Esophagus (tissue), 2 donors: ENCODE measurements at regions not wholly inside any gene's neighbourhood (a gene's known extent, or its start where the extent isn't known, plus 50 kb on each side); places are given as distances from the start of the nearest gene placed in this dataset.

ENCODE experiments used
- H3K27ac ChIP-seq, 2 donors: one replicate each; pipeline ENCODE4 v1.5.1; 2013; ENCODE audit warnings: low read depth in 2 of 2, mild to moderate bottlenecking in 2 of 2, inconsistent platforms in 1 of 2, low read length in 1 of 2, moderate library complexity in 1 of 2
- H3K27me3 ChIP-seq, 2 donors: one replicate each; pipeline ENCODE4 v1.6.1; 2013; ENCODE audit warnings: low read length in 2 of 2, control low read depth in 1 of 2, mild to moderate bottlenecking in 1 of 2; ENCODE audit not compliant: insufficient read depth in 2 of 2, control insufficient read depth in 1 of 2
- H3K36me3 ChIP-seq, 2 donors: one replicate each; pipeline ENCODE4 v1.6.1; 2013; ENCODE audit warnings: low read length in 1 of 2; ENCODE audit not compliant: control insufficient read depth in 2 of 2, insufficient read depth in 2 of 2
- H3K4me1 ChIP-seq, 2 donors: one replicate each; pipeline ENCODE4 v1.6.1; 2013; ENCODE audit warnings: low read length in 1 of 2; ENCODE audit not compliant: control insufficient read depth in 2 of 2, insufficient read depth in 2 of 2
- H3K4me3 ChIP-seq, 2 donors: one replicate each; pipeline ENCODE4 v1.5.1; 2013; ENCODE audit warnings: low read length in 2 of 2, mild to moderate bottlenecking in 2 of 2, low read depth in 1 of 2, moderate library complexity in 1 of 2
- H3K9me3 ChIP-seq, 2 donors: one replicate each; pipeline ENCODE4 v1.6.1; 2013; ENCODE audit warnings: mild to moderate bottlenecking in 2 of 2, low read depth in 1 of 2, low read length in 1 of 2, moderate library complexity in 1 of 2; ENCODE audit not compliant: control insufficient read depth in 2 of 2, insufficient read depth in 1 of 2
- WGBS, 2 donors: extraction: QIAGEN DNeasy Blood & Tissue Kit; methylation state at CpG; one replicate each; pipeline ENCODE4 v1.1.7; 2013; 5-methylcytosine and 5-hydroxymethylcytosine counted together
- donor health status: healthy with polysubstance abuse.
- donor health status: Bipolar disorder and iron deficiency.

GRCh38 chr7:120110169-120110568, 162.8 kb upstream of the KCND2 start:
- Histone ChIP-seq H3K27me3 (peaks cover 0 to 3% of the 10 kb centered on the region in 2 donors), H3K27ac (no peak overlapping the region), H3K4me3 (no peak overlapping the region), H3K9me3 (no peaks in the 10 kb centered on the region), H3K36me3 (no peaks in the 10 kb centered on the region), H3K4me1 (no peaks in the 10 kb centered on the region)
- 73 to 77% methylated on average over 8 of the region's 8 CpGs for WGBS, 2 donors

- Histone ChIP-seq H3K9me3 (no peaks in the 10 kb centered on the region), H3K4me1 (no peaks in the 10 kb centered on the region), H3K27me3 (peaks cover 0 to 3% of the 10 kb centered on the region in 2 donors), H3K4me3 (no peak overlapping the region), H3K36me3 (no peaks in the 10 kb centered on the region), H3K27ac (no peak overlapping the region)
- 78 to 79% methylated on average over 5 of the region's 5 CpGs for WGBS, 2 donors
Observed at GRCh38 chr7:120114626-120115025, 158.3 kb upstream of the KCND2 start.

- H3K4me3 ChIP-seq, result no peak overlapping the region
- no peaks in the 10 kb centered on the region for H3K4me1 ChIP-seq
- H3K9me3 ChIP-seq, result no peaks in the 10 kb centered on the region
- H3K27me3 ChIP-seq, result no peaks in the 10 kb centered on the region
- WGBS, 2 donors, result 74 to 75% methylated on average over 1 of the region's 1 CpG
- H3K36me3 ChIP-seq, result no peaks in the 10 kb centered on the region
- no peak overlapping the region for H3K27ac ChIP-seq
Observed at GRCh38 chr7:120123528-120123927, 149.4 kb upstream of the KCND2 start.

GRCh38 chr7:120131096-120131839, 141.7 kb upstream of the KCND2 start:
- Histone ChIP-seq H3K27ac (no peak overlapping the region), H3K9me3 (peaks cover 8 to 11% of the 10 kb centered on the region in 2 donors), H3K27me3 (no peaks in the 10 kb centered on the region), H3K4me3 (no peak overlapping the region), H3K4me1 (no peaks in the 10 kb centered on the region), H3K36me3 (no peaks in the 10 kb centered on the region)
- 72 to 79% methylated on average over 5 of the region's 5 CpGs for WGBS, 2 donors

- Histone ChIP-seq H3K4me1 (no peaks in the 10 kb centered on the region), H3K27me3 (no peaks in the 10 kb centered on the region), H3K9me3 (no peaks in the 10 kb centered on the region), H3K27ac (no peak overlapping the region), H3K36me3 (no peaks in the 10 kb centered on the region), H3K4me3 (no peak overlapping the region)
- WGBS, 2 donors, result 75 to 86% methylated on average over 1 of the region's 1 CpG
Observed at GRCh38 chr7:120138497-120138896, 134.5 kb upstream of the KCND2 start.

- WGBS, 2 donors, result 9 to 13% methylated on average over 1 of the region's 1 CpG
- Histone ChIP-seq H3K27me3 (no peaks in the 10 kb centered on the region), H3K27ac (no peak overlapping the region)
Observed at GRCh38 chr7:120156476-120156875, 116.5 kb upstream of the KCND2 start.

GRCh38 chr7:120160166-120160565, 112.8 kb upstream of the KCND2 start:
- no peaks in the 10 kb centered on the region for H3K36me3 ChIP-seq
- 66 to 81% methylated on average over 2 of the region's 2 CpGs for WGBS, 2 donors
- no peak overlapping the region for H3K4me3 ChIP-seq
- H3K27me3 ChIP-seq, result no peaks in the 10 kb centered on the region
- H3K9me3 ChIP-seq, result peaks cover 6 to 7% of the 10 kb centered on the region in 2 donors
- H3K27ac ChIP-seq, result no peak overlapping the region
- H3K4me1 ChIP-seq, result no peaks in the 10 kb centered on the region

More at GRCh38 chr7:120156476-120156875, 116.5 kb upstream of the KCND2 start:
- Histone ChIP-seq H3K4me1 (no peaks in the 10 kb centered on the region), H3K36me3 (no peaks in the 10 kb centered on the region), H3K9me3 (no peaks in the 10 kb centered on the region), H3K4me3 (no peak overlapping the region)

GRCh38 chr7:120163449-120163848, 109.5 kb upstream of the KCND2 start:
- H3K4me3 ChIP-seq, result no peak overlapping the region
- H3K27ac ChIP-seq, result no peak overlapping the region
- 87% methylated on average over 4 of the region's 4 CpGs for WGBS, 2 donors
- no peaks in the 10 kb centered on the region for H3K36me3 ChIP-seq
- H3K27me3 ChIP-seq, result no peaks in the 10 kb centered on the region
- H3K9me3 ChIP-seq, result peaks cover 6 to 7% of the 10 kb centered on the region in 2 donors
- no peaks in the 10 kb centered on the region for H3K4me1 ChIP-seq

- H3K4me3 ChIP-seq, result no peak overlapping the region
- H3K27ac ChIP-seq, result no peak overlapping the region
- H3K9me3 ChIP-seq, result peaks cover 6 to 7% of the 10 kb centered on the region in 2 donors
- H3K4me1 ChIP-seq, result no peaks in the 10 kb centered on the region
- WGBS, 2 donors, result 84 to 86% methylated on average over 2 of the region's 2 CpGs
- H3K27me3 ChIP-seq, result no peaks in the 10 kb centered on the region
- no peaks in the 10 kb centered on the region for H3K36me3 ChIP-seq
Observed at GRCh38 chr7:120165227-120165626, 107.7 kb upstream of the KCND2 start.

- no peaks in the 10 kb centered on the region for H3K36me3 ChIP-seq
- H3K27ac ChIP-seq, result no peak overlapping the region
- no peak overlapping the region for H3K4me3 ChIP-seq
- H3K9me3 ChIP-seq, result peaks cover 6 to 7% of the 10 kb centered on the region in 2 donors
- 64 to 70% methylated on average over 4 of the region's 4 CpGs for WGBS, 2 donors
- no peaks in the 10 kb centered on the region for H3K27me3 ChIP-seq
- H3K4me1 ChIP-seq, result no peaks in the 10 kb centered on the region
Observed at GRCh38 chr7:120168066-120168465, 104.9 kb upstream of the KCND2 start.
